HEK293 (cell line): ENCODE measurements at regions not wholly inside any gene's neighbourhood (a gene's known extent, or its start where the extent isn't known, plus 50 kb on each side); places are given as distances from the start of the nearest gene placed in this dataset.

ENCODE experiments used
- ZNF133 ChIP-seq: fragments of 450-650 bp; formaldehyde crosslinking; IDR thresholded peaks from 2 replicates; pipeline ENCODE4 v1.5.1; 2016; ENCODE audit warnings: missing biosample characterization, missing genetic modification characterization
- ZNF366 ChIP-seq: fragments of 450-650 bp; formaldehyde crosslinking; conservative IDR thresholded peaks from 2 replicates; pipeline ENCODE4 v1.5.1; 2016; ENCODE audit warnings: missing biosample characterization, missing genetic modification characterization
- ZNF785 ChIP-seq: fragments of 450-650 bp; formaldehyde crosslinking; IDR thresholded peaks from 2 replicates; pipeline ENCODE4 v1.5.1; 2016; ENCODE audit warnings: missing biosample characterization, missing genetic modification characterization
- TF ChIP-seq, protein P1 (sequence below): fragments of 450-650 bp; formaldehyde crosslinking; IDR thresholded peaks from 2 replicates; pipeline ENCODE4 v1.5.1; 2016; ENCODE audit warnings: missing biosample characterization, missing genetic modification characterization
- TF ChIP-seq, protein P2 (sequence below): fragments of 450-650 bp; formaldehyde crosslinking; IDR thresholded peaks from 2 replicates; pipeline ENCODE4 v1.5.1; 2016; ENCODE audit warnings: missing biosample characterization, missing genetic modification characterization
- TF ChIP-seq, protein P3 (sequence below): fragments of 450-650 bp; formaldehyde crosslinking; IDR thresholded peaks from 2 replicates; pipeline ENCODE4 v1.5.1; 2016; ENCODE audit warnings: missing biosample characterization, missing genetic modification characterization

DNA sequence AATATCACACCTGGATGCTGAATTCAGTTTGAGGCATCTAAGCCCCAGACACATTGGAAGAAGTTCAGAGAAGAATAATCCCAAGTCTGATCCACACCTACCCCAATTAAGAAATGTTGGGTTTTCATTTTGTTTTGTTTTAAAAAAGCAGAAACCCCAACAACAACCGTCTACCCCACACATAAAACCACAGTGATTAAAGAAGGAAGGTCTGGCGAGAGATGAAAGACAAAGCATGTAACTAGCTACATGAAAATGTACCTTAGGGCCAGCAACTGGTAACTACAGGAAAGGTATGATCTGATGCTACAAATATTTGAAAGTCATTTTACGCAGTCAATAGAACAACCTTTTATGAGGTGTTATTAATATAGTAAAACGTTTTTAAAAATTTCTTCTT lies 1112.3 kb downstream of the GATA3 start:
- TF ChIP-seq, protein P1, sequence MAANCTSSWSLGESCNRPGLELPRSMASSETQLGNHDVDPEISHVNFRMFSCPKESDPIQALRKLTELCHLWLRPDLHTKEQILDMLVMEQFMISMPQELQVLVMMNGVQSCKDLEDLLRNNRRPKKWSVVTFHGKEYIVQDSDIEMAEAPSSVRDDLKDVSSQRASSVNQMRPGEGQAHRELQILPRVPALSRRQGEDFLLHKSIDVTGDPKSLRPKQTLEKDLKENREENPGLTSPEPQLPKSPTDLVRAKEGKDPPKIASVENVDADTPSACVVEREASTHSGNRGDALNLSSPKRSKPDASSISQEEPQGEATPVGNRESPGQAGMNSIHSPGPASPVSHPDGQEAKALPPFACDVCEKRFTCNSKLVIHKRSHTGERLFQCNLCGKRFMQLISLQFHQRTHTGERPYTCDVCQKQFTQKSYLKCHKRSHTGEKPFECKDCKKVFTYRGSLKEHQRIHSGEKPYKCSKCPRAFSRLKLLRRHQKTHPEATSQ (tag by site-specific recombination), result no peak
- TF ChIP-seq ZNF366 (tag by site-specific recombination) (no peak), ZNF133 (tag by site-specific recombination) (no peak), ZNF785 (no peak)
- TF ChIP-seq, protein P2, sequence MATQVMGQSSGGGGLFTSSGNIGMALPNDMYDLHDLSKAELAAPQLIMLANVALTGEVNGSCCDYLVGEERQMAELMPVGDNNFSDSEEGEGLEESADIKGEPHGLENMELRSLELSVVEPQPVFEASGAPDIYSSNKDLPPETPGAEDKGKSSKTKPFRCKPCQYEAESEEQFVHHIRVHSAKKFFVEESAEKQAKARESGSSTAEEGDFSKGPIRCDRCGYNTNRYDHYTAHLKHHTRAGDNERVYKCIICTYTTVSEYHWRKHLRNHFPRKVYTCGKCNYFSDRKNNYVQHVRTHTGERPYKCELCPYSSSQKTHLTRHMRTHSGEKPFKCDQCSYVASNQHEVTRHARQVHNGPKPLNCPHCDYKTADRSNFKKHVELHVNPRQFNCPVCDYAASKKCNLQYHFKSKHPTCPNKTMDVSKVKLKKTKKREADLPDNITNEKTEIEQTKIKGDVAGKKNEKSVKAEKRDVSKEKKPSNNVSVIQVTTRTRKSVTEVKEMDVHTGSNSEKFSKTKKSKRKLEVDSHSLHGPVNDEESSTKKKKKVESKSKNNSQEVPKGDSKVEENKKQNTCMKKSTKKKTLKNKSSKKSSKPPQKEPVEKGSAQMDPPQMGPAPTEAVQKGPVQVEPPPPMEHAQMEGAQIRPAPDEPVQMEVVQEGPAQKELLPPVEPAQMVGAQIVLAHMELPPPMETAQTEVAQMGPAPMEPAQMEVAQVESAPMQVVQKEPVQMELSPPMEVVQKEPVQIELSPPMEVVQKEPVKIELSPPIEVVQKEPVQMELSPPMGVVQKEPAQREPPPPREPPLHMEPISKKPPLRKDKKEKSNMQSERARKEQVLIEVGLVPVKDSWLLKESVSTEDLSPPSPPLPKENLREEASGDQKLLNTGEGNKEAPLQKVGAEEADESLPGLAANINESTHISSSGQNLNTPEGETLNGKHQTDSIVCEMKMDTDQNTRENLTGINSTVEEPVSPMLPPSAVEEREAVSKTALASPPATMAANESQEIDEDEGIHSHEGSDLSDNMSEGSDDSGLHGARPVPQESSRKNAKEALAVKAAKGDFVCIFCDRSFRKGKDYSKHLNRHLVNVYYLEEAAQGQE (tag by site-specific recombination), result no peak
- TF ChIP-seq, protein P3, sequence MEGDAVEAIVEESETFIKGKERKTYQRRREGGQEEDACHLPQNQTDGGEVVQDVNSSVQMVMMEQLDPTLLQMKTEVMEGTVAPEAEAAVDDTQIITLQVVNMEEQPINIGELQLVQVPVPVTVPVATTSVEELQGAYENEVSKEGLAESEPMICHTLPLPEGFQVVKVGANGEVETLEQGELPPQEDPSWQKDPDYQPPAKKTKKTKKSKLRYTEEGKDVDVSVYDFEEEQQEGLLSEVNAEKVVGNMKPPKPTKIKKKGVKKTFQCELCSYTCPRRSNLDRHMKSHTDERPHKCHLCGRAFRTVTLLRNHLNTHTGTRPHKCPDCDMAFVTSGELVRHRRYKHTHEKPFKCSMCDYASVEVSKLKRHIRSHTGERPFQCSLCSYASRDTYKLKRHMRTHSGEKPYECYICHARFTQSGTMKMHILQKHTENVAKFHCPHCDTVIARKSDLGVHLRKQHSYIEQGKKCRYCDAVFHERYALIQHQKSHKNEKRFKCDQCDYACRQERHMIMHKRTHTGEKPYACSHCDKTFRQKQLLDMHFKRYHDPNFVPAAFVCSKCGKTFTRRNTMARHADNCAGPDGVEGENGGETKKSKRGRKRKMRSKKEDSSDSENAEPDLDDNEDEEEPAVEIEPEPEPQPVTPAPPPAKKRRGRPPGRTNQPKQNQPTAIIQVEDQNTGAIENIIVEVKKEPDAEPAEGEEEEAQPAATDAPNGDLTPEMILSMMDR (tag by site-specific recombination), result no peak
